DOHH2 (cell line): ENCODE measurements at regions not wholly inside any gene's neighbourhood (a gene's known extent, or its start where the extent isn't known, plus 50 kb on each side); places are given as distances from the start of the nearest gene placed in this dataset.

ENCODE experiments used
- CTCF ChIP-seq: fragments of 200-600 bp; sonication (generic); IDR thresholded peaks from one replicate; pipeline ENCODE4 v1.5.1; 2014; ENCODE audit warnings: antibody characterized with exemption, mild to moderate bottlenecking, low read depth, low read length; ENCODE audit not compliant: poor library complexity, severe bottlenecking
- EZH2phosphoT487 ChIP-seq: fragments of 200-600 bp; sonication (generic); IDR thresholded peaks from 2 replicates; pipeline ENCODE4 v1.6.1; 2017; ENCODE audit warnings: borderline replicate concordance, mild to moderate bottlenecking, antibody characterized with exemption, low read length, moderate library complexity, mixed read lengths

GRCh38 chr3:115211810-115212492, 64.9 kb upstream of the ZBTB20 start:
- TF ChIP-seq CTCF (no peak), EZH2phosphoT487 (no peak)
